SJSA1 (cell line): ENCODE measurements at regions not wholly inside any gene's neighbourhood (a gene's known extent, or its start where the extent isn't known, plus 50 kb on each side); places are given as distances from the start of the nearest gene placed in this dataset.
A peak's percentile ranks its signal among the peaks of the same experiment; 100 is the strongest.
"Not testable (repeated sequence)": the region's sequence is repeated elsewhere in the genome, so short reads cannot be mapped to it uniquely, and the experiment has no call there.

Experiments
- DNase-seq, 2 experiments: peaks; one replicate each; pipeline ENCODE4 v3.0.0-alpha.2; 2015 to 2020; ENCODE audit warnings: low spot score in 2 of 2, low read depth in 1 of 2
- H3K27ac ChIP-seq: fragments of 250-450 bp; sonication (Bioruptor Pico); 2 replicates; pipeline ENCODE4 v1.5.1; 2020; ENCODE audit warnings: mild to moderate bottlenecking, moderate library complexity
- H3K27me3 ChIP-seq: fragments of 250-450 bp; sonication (Bioruptor Pico); replicated peaks from 2 replicates; pipeline ENCODE4 v1.5.1; 2020; ENCODE audit warnings: mild to moderate bottlenecking, moderate library complexity
- H3K36me3 ChIP-seq: fragments of 250-450 bp; sonication (Bioruptor Pico); 2 replicates; pipeline ENCODE4 v1.5.1; 2020; ENCODE audit warnings: mild to moderate bottlenecking
- H3K4me1 ChIP-seq: fragments of 250-450 bp; sonication (Bioruptor Pico); replicated peaks from 2 replicates; pipeline ENCODE4 v1.6.1; 2021; ENCODE audit warnings: mild to moderate bottlenecking
- H3K4me3 ChIP-seq: fragments of 250-450 bp; sonication (Bioruptor Pico); 2 replicates; pipeline ENCODE4 v1.5.1; 2020; ENCODE audit warnings: mild to moderate bottlenecking
- H3K9me3 ChIP-seq: fragments of 250-450 bp; sonication (Bioruptor Pico); replicated peaks from 2 replicates; pipeline ENCODE4 v1.5.1; 2020; ENCODE audit warnings: mild to moderate bottlenecking

GRCh38 chr2:239802185-239802649, 222.9 kb downstream of the NDUFA10 start:
- Histone ChIP-seq H3K9me3 (no peaks in the 10 kb centered on the region), H3K36me3 (no peaks in the 10 kb centered on the region), H3K27ac (no peak overlapping the region), H3K4me3 (no peak overlapping the region), H3K27me3 (no peaks in the 10 kb centered on the region; the same call in 1 of the 2 replicates), H3K4me1 (no peaks in the 10 kb centered on the region)
- DNase-seq, result peak in 1 of 2 experiments; percentile 37

GRCh38 chr2:239801404-239802184, 223.5 kb downstream of the NDUFA10 start:
- no peaks in the 10 kb centered on the region for H3K4me1 ChIP-seq
- DNase-seq, result peak in 1 of 2 experiments; percentile 32
- no peaks in the 10 kb centered on the region; the same call in 1 of the 2 replicates for H3K27me3 ChIP-seq
- no peak overlapping the region for H3K27ac ChIP-seq
- H3K36me3 ChIP-seq, result no peaks in the 10 kb centered on the region
- H3K4me3 ChIP-seq, result no peak overlapping the region
- no peaks in the 10 kb centered on the region for H3K9me3 ChIP-seq

- H3K4me3 ChIP-seq, result no peak overlapping the region
- peak in 1 of 2 experiments; percentile 33 for DNase-seq
- H3K27ac ChIP-seq, result no peak overlapping the region
- H3K9me3 ChIP-seq, result no peaks in the 10 kb centered on the region
- no peaks in the 10 kb centered on the region for H3K36me3 ChIP-seq
- no peaks in the 10 kb centered on the region for H3K4me1 ChIP-seq
- H3K27me3 ChIP-seq, result no peaks in the 10 kb centered on the region; the same call in 1 of the 2 replicates
Measured at GRCh38 chr2:239800785-239801386, 224.3 kb downstream of the NDUFA10 start.

GRCh38 chr2:239797316-239797715, 227.8 kb downstream of the NDUFA10 start:
- DNase-seq, result no peak
- no peak overlapping the region for H3K27ac ChIP-seq
- no peaks in the 10 kb centered on the region for H3K4me1 ChIP-seq
- no peaks in the 10 kb centered on the region for H3K9me3 ChIP-seq
- no peak overlapping the region for H3K4me3 ChIP-seq
- H3K36me3 ChIP-seq, result no peaks in the 10 kb centered on the region
- no peaks in the 10 kb centered on the region; the same call in 1 of the 2 replicates for H3K27me3 ChIP-seq

- H3K27me3 ChIP-seq, H3K27ac ChIP-seq, H3K36me3 ChIP-seq, H3K9me3 ChIP-seq, H3K4me3 ChIP-seq, H3K4me1 ChIP-seq: not testable (repeated sequence)
- DNase-seq, result peak in 1 of 2 experiments; percentile 16
Measured at GRCh38 chr2:239795761-239796160, 229.4 kb downstream of the NDUFA10 start.

- H3K9me3 ChIP-seq, result no peaks in the 10 kb centered on the region
- H3K36me3 ChIP-seq, result no peaks in the 10 kb centered on the region
- H3K27me3 ChIP-seq, result no peaks in the 10 kb centered on the region; the same call in none of the 2 replicates
- peak in 1 of 2 experiments; percentile 27 for DNase-seq
- H3K27ac ChIP-seq, result no peak overlapping the region
- no peaks in the 10 kb centered on the region for H3K4me1 ChIP-seq
- no peak overlapping the region for H3K4me3 ChIP-seq
Measured at GRCh38 chr2:239793836-239794235, 231.3 kb downstream of the NDUFA10 start.

- no peaks in the 10 kb centered on the region for H3K4me1 ChIP-seq
- no peak overlapping the region for H3K4me3 ChIP-seq
- peak in 1 of 2 experiments; percentile 4 for DNase-seq
- H3K9me3 ChIP-seq, result no peaks in the 10 kb centered on the region
- H3K27me3 ChIP-seq, result no peaks in the 10 kb centered on the region; the same call in none of the 2 replicates
- H3K36me3 ChIP-seq, result no peaks in the 10 kb centered on the region
- H3K27ac ChIP-seq, result no peak overlapping the region
Measured at GRCh38 chr2:239793086-239793485, 232.1 kb downstream of the NDUFA10 start.

GRCh38 chr2:239792405-239793084, 232.6 kb downstream of the NDUFA10 start:
- no peaks in the 10 kb centered on the region for H3K9me3 ChIP-seq
- H3K4me3 ChIP-seq, result no peak overlapping the region
- no peaks in the 10 kb centered on the region for H3K36me3 ChIP-seq
- H3K27me3 ChIP-seq, result no peaks in the 10 kb centered on the region; the same call in none of the 2 replicates
- H3K4me1 ChIP-seq, result no peaks in the 10 kb centered on the region
- no peak overlapping the region for H3K27ac ChIP-seq
- peak in 1 of 2 experiments; percentile 21 for DNase-seq

GRCh38 chr2:239791526-239792404, 233.4 kb downstream of the NDUFA10 start:
- peak in 1 of 2 experiments; percentile 29 for DNase-seq
- Histone ChIP-seq H3K27ac (no peak overlapping the region), H3K27me3 (no peaks in the 10 kb centered on the region; the same call in none of the 2 replicates), H3K4me3 (no peak overlapping the region), H3K36me3 (no peaks in the 10 kb centered on the region), H3K9me3 (no peaks in the 10 kb centered on the region), H3K4me1 (no peaks in the 10 kb centered on the region)

GRCh38 chr2:239790721-239791120, 234.4 kb downstream of the NDUFA10 start:
- Histone ChIP-seq H3K4me3 (no peak overlapping the region), H3K9me3 (no peaks in the 10 kb centered on the region), H3K36me3 (no peaks in the 10 kb centered on the region), H3K27me3 (peaks cover 3% of the 10 kb centered on the region), H3K27ac (no peak overlapping the region), H3K4me1 (no peaks in the 10 kb centered on the region)
- DNase-seq, result peak in 1 of 2 experiments; percentile 20

- H3K9me3 ChIP-seq, result no peaks in the 10 kb centered on the region
- no peak overlapping the region for H3K27ac ChIP-seq
- no peaks in the 10 kb centered on the region for H3K36me3 ChIP-seq
- peaks cover 3% of the 10 kb centered on the region for H3K27me3 ChIP-seq
- DNase-seq, result peak in 1 of 2 experiments; percentile 27
- no peaks in the 10 kb centered on the region for H3K4me1 ChIP-seq
- no peak overlapping the region for H3K4me3 ChIP-seq
Measured at GRCh38 chr2:239790313-239790712, 234.8 kb downstream of the NDUFA10 start.

GRCh38 chr2:239789711-239790110, 235.4 kb downstream of the NDUFA10 start:
- Histone ChIP-seq H3K27me3 (peaks cover 3% of the 10 kb centered on the region), H3K36me3 (no peaks in the 10 kb centered on the region), H3K9me3 (no peaks in the 10 kb centered on the region), H3K27ac (no peak overlapping the region), H3K4me3 (no peak overlapping the region), H3K4me1 (no peaks in the 10 kb centered on the region)
- peak in 1 of 2 experiments; percentile 35 for DNase-seq

- no peaks in the 10 kb centered on the region for H3K4me1 ChIP-seq
- H3K27ac ChIP-seq, result no peak overlapping the region
- H3K4me3 ChIP-seq, result no peak overlapping the region
- DNase-seq, result no peak
- no peaks in the 10 kb centered on the region for H3K9me3 ChIP-seq
- no peaks in the 10 kb centered on the region for H3K36me3 ChIP-seq
- peaks cover 3% of the 10 kb centered on the region for H3K27me3 ChIP-seq
Measured at GRCh38 chr2:239788576-239789098, 236.5 kb downstream of the NDUFA10 start.
